ENCODE measurements at regions not wholly inside any gene's neighbourhood (a gene's known extent, or its start where the extent isn't known, plus 50 kb on each side); places are given as distances from the start of the nearest gene placed in this dataset.
A peak's percentile ranks its signal among the peaks of the same experiment; 100 is the strongest.
"Not testable (repeated sequence)": the region's sequence is repeated elsewhere in the genome, so short reads cannot be mapped to it uniquely, and the experiment has no call there.

- DNase-seq (ENCODE audit: low spot score) = no peak
These were observed 242.1 kb upstream of the SGK1 start for GRCh38 chr6:134560019-134560418.

GRCh38 chr6:134557509-134557908 lies 239.6 kb upstream of the SGK1 start:
- no peak for DNase-seq (ENCODE audit: low spot score)

- no peak for DNase-seq (ENCODE audit: low spot score)
These were observed 237.8 kb upstream of the SGK1 start for GRCh38 chr6:134555672-134556071.

GRCh38 chr6:134553936-134554335 lies 236.0 kb upstream of the SGK1 start:
- no peak for DNase-seq (ENCODE audit: low spot score)

- DNase-seq (ENCODE audit: low spot score) = no peak
These were observed 233.5 kb upstream of the SGK1 start for GRCh38 chr6:134551245-134551960.

- DNase-seq (ENCODE audit: low spot score) = no peak
These were observed 232.7 kb upstream of the SGK1 start for GRCh38 chr6:134550604-134551003.

GRCh38 chr6:134549854-134550253 lies 231.9 kb upstream of the SGK1 start:
- DNase-seq (ENCODE audit: low spot score) = no peak

- DNase-seq (ENCODE audit: low spot score) = no peak
These were observed 229.2 kb upstream of the SGK1 start for GRCh38 chr6:134546962-134547645.

- DNase-seq (ENCODE audit: low spot score) = no peak
These were observed 226.8 kb upstream of the SGK1 start for GRCh38 chr6:134544737-134545136.

- DNase-seq (ENCODE audit: low spot score) = no peak
These were observed 225.2 kb upstream of the SGK1 start for GRCh38 chr6:134543128-134543527.

GRCh38 chr6:134541001-134541400 lies 223.1 kb upstream of the SGK1 start:
- DNase-seq (ENCODE audit: low spot score) = no peak

- peak; percentile 76 for DNase-seq (ENCODE audit: low spot score)
These were observed 222.0 kb upstream of the SGK1 start for GRCh38 chr6:134539865-134540323.

GRCh38 chr6:134537765-134538164 lies 219.9 kb upstream of the SGK1 start:
- DNase-seq (ENCODE audit: low spot score) = not testable (repeated sequence)

GRCh38 chr6:134537146-134537555 lies 219.2 kb upstream of the SGK1 start:
- no peak for DNase-seq (ENCODE audit: low spot score)

GRCh38 chr6:134535831-134536230 lies 217.9 kb upstream of the SGK1 start:
- DNase-seq (ENCODE audit: low spot score) = no peak

GRCh38 chr6:134534708-134535149 lies 216.8 kb upstream of the SGK1 start:
- DNase-seq (ENCODE audit: low spot score) = no peak

GRCh38 chr6:134533991-134534390 lies 216.1 kb upstream of the SGK1 start:
- DNase-seq (ENCODE audit: low spot score) = no peak

GRCh38 chr6:134532694-134533624 lies 215.0 kb upstream of the SGK1 start:
- peak; percentile 47 for DNase-seq (ENCODE audit: low spot score)

- no peak for DNase-seq (ENCODE audit: low spot score)
These were observed 213.7 kb upstream of the SGK1 start for GRCh38 chr6:134531611-134532010.

GRCh38 chr6:134531188-134531551 lies 213.3 kb upstream of the SGK1 start:
- DNase-seq (ENCODE audit: low spot score) = no peak

GRCh38 chr6:134529921-134530320 lies 212.0 kb upstream of the SGK1 start:
- no peak for DNase-seq (ENCODE audit: low spot score)

- DNase-seq (ENCODE audit: low spot score) = no peak
These were observed 211.4 kb upstream of the SGK1 start for GRCh38 chr6:134529305-134529704.
